SK-N-SH treated with all-trans-retinoic acid at 6 μM for 48 hours (cell line): ENCODE measurements at regions not wholly inside any gene's neighbourhood (a gene's known extent, or its start where the extent isn't known, plus 50 kb on each side); places are given as distances from the start of the nearest gene placed in this dataset.

Experiments
- ATAC-seq: fragments of 200-7000 bp; cut with Tn5 transposase; 3 replicates; pipeline ENCODE4 v1.9.1; 2020; ENCODE audit warnings: mild to moderate bottlenecking, moderate library complexity
- ARNTL ChIP-seq: fragments of 450-650 bp; formaldehyde crosslinking; IDR thresholded peaks from 2 replicates; pipeline ENCODE4 v1.5.0; 2020; ENCODE audit warnings: low read depth, mild to moderate bottlenecking, moderate library complexity, borderline replicate concordance
- BACH2 ChIP-seq: fragments of 250-450 bp; sonication (Bioruptor Pico); IDR thresholded peaks from 2 replicates; pipeline ENCODE4 v1.9.0; 2021; ENCODE audit warnings: mild to moderate bottlenecking, borderline replicate concordance
- CREB5 ChIP-seq: fragments of 250-450 bp; sonication (Bioruptor Pico); IDR thresholded peaks from 2 replicates; pipeline ENCODE4 v1.5.1; 2020; ENCODE audit warnings: low read depth, mild to moderate bottlenecking, moderate library complexity
- CSDC2 ChIP-seq: fragments of 250-450 bp; sonication (Bioruptor Pico); IDR thresholded peaks from 2 replicates; pipeline ENCODE4 v1.5.0; 2020; ENCODE audit warnings: mild to moderate bottlenecking, moderate library complexity
- CSRNP3 ChIP-seq: fragments of 250-450 bp; sonication (Bioruptor Pico); IDR thresholded peaks from 2 replicates; pipeline ENCODE4 v1.5.1; 2021; ENCODE audit warnings: mild to moderate bottlenecking, moderate library complexity
- ESRRG ChIP-seq: fragments of 250-450 bp; sonication (Bioruptor Pico); IDR thresholded peaks from 2 replicates; pipeline ENCODE4 v1.6.1; 2021; ENCODE audit warnings: mild to moderate bottlenecking
- GLIS3 ChIP-seq: fragments of 250-450 bp; sonication (Bioruptor Pico); IDR thresholded peaks from 2 replicates; pipeline ENCODE4 v1.5.0; 2020; ENCODE audit warnings: mild to moderate bottlenecking, moderate library complexity
- ISL1 ChIP-seq: fragments of 250-450 bp; sonication (Bioruptor Pico); IDR thresholded peaks from 2 replicates; pipeline ENCODE4 v2.1.2; 2022; ENCODE audit warnings: mild to moderate bottlenecking, moderate library complexity
- OSR1 ChIP-seq: fragments of 250-450 bp; sonication (Bioruptor Pico); IDR thresholded peaks from 2 replicates; pipeline ENCODE4 v1.8.0; 2022; ENCODE audit warnings: moderate library complexity, mild to moderate bottlenecking, inconsistent platforms
- PATZ1 ChIP-seq: fragments of 250-450 bp; sonication (Bioruptor Pico); IDR thresholded peaks from 2 replicates; pipeline ENCODE4 v1.8.0; 2020; ENCODE audit warnings: mild to moderate bottlenecking, moderate library complexity, borderline replicate concordance
- POU6F1 ChIP-seq: fragments of 250-450 bp; sonication (Bioruptor Pico); IDR thresholded peaks from 2 replicates; pipeline ENCODE4 v1.8.0; 2021; ENCODE audit warnings: low read depth, mild to moderate bottlenecking, moderate library complexity, borderline replicate concordance
- PPARA ChIP-seq: fragments of 250-450 bp; sonication (Bioruptor Pico); IDR thresholded peaks from 2 replicates; pipeline ENCODE4 v1.5.0; 2020; ENCODE audit warnings: mild to moderate bottlenecking, borderline replicate concordance
- RARB ChIP-seq: fragments of 250-450 bp; sonication (Bioruptor Pico); IDR thresholded peaks from 2 replicates; pipeline ENCODE4 v1.8.0; 2021; ENCODE audit warnings: mild to moderate bottlenecking, moderate library complexity
- SNAI2 ChIP-seq: fragments of 250-450 bp; sonication (Bioruptor Pico); IDR thresholded peaks from 2 replicates; pipeline ENCODE4 v1.5.0; 2020; ENCODE audit warnings: mild to moderate bottlenecking, moderate library complexity
- TCF4 ChIP-seq: fragments of 250-450 bp; sonication (Bioruptor Pico); IDR thresholded peaks from 2 replicates; pipeline ENCODE4 v1.8.0; 2021; ENCODE audit warnings: mild to moderate bottlenecking, moderate library complexity, borderline replicate concordance
- TOX ChIP-seq: fragments of 250-450 bp; sonication (Bioruptor Pico); IDR thresholded peaks from 2 replicates; pipeline ENCODE4 v1.8.0; 2021; ENCODE audit warnings: mild to moderate bottlenecking, moderate library complexity, borderline replicate concordance
- TSHZ2 ChIP-seq: fragments of 250-450 bp; sonication (Bioruptor Pico); IDR thresholded peaks from 2 replicates; pipeline ENCODE4 v1.5.0; 2020; ENCODE audit warnings: mild to moderate bottlenecking, moderate library complexity
- ZC3H10 ChIP-seq: fragments of 250-450 bp; sonication (Bioruptor Pico); IDR thresholded peaks from 2 replicates; pipeline ENCODE4 v1.5.1; 2021; ENCODE audit warnings: mild to moderate bottlenecking, moderate library complexity
- ZFP3 ChIP-seq: fragments of 250-450 bp; sonication (Bioruptor Pico); IDR thresholded peaks from 2 replicates; pipeline ENCODE4 v1.5.0; 2020; ENCODE audit warnings: mild to moderate bottlenecking, moderate library complexity
- ZFP30 ChIP-seq: fragments of 450-650 bp; formaldehyde crosslinking; IDR thresholded peaks from 2 replicates; pipeline ENCODE4 v1.5.0; 2022; ENCODE audit warnings: mild to moderate bottlenecking, moderate library complexity
- ZNF565 ChIP-seq: fragments of 450-650 bp; formaldehyde crosslinking; conservative IDR thresholded peaks from 2 replicates; pipeline ENCODE4 v1.5.0; 2020; ENCODE audit warnings: low read depth, mild to moderate bottlenecking, moderate library complexity
- ZNF70 ChIP-seq: fragments of 450-650 bp; formaldehyde crosslinking; IDR thresholded peaks from 2 replicates; pipeline ENCODE4 v1.5.0; 2020; ENCODE audit warnings: mild to moderate bottlenecking, moderate library complexity
- ZNF8 ChIP-seq: fragments of 450-650 bp; formaldehyde crosslinking; IDR thresholded peaks from 2 replicates; pipeline ENCODE4 v1.5.0; 2020; ENCODE audit warnings: mild to moderate bottlenecking, moderate library complexity

- no peak for TF ChIP-seq ZFP30 (CRISPR knock-in tag)
- no peak for TF ChIP-seq PPARA (CRISPR knock-in tag)
- TF ChIP-seq SNAI2 = no peak
- TF ChIP-seq ZNF8 (CRISPR knock-in tag) = no peak
- TF ChIP-seq CSDC2 = no peak
- TF ChIP-seq CSRNP3 (CRISPR knock-in tag) = no peak
- no peak for TF ChIP-seq CREB5 (CRISPR knock-in tag)
- TF ChIP-seq ISL1 (CRISPR knock-in tag) = no peak
- no peak for TF ChIP-seq BACH2 (CRISPR knock-in tag)
- no peak for TF ChIP-seq ARNTL (CRISPR knock-in tag)
- TF ChIP-seq ESRRG = no peak
- no peak for TF ChIP-seq ZFP3 (CRISPR knock-in tag)
- no peak for TF ChIP-seq TSHZ2 (CRISPR knock-in tag)
- no peak for TF ChIP-seq ZNF70 (CRISPR knock-in tag)
- TF ChIP-seq TOX (CRISPR knock-in tag) = no peak
- TF ChIP-seq ZC3H10 (CRISPR knock-in tag) = no peak
- no peak for TF ChIP-seq POU6F1 (CRISPR knock-in tag)
- TF ChIP-seq GLIS3 = no peak
- no peak for TF ChIP-seq RARB (CRISPR knock-in tag)
- no peak for ATAC-seq
Observed at GRCh38 chr17:34843682-34844081, 117.6 kb downstream of the CCT6B start.

GRCh38 chr17:34842235-34842634 lies 119.0 kb downstream of the CCT6B start:
- TF ChIP-seq TCF4 (no peak), ISL1 (CRISPR knock-in tag) (no peak), ZNF8 (CRISPR knock-in tag) (no peak), ESRRG (no peak), POU6F1 (CRISPR knock-in tag) (no peak), OSR1 (CRISPR knock-in tag) (no peak), RARB (CRISPR knock-in tag) (no peak), ZC3H10 (CRISPR knock-in tag) (no peak), SNAI2 (no peak)

GRCh38 chr17:34841467-34841866 lies 119.8 kb downstream of the CCT6B start:
- no peak for ATAC-seq
- TF ChIP-seq ZFP30 (CRISPR knock-in tag) (no peak), ZNF565 (CRISPR knock-in tag) (no peak), TCF4 (no peak), ZFP3 (CRISPR knock-in tag) (no peak), OSR1 (CRISPR knock-in tag) (no peak), POU6F1 (CRISPR knock-in tag) (no peak), CREB5 (CRISPR knock-in tag) (no peak), PPARA (CRISPR knock-in tag) (no peak), PATZ1 (no peak), TOX (CRISPR knock-in tag) (no peak)

More at GRCh38 chr17:34842235-34842634, 119.0 kb downstream of the CCT6B start:
- ATAC-seq = no peak
